Embryonic facial prominence (tissue), 1 donor: ENCODE measurements at regions not wholly inside any gene's neighbourhood (a gene's known extent, or its start where the extent isn't known, plus 50 kb on each side); places are given as distances from the start of the nearest gene placed in this dataset.

Source experiments
- DNase-seq: peaks from one replicate; pipeline ENCODE4 v3.0.0-alpha.2; 2016; ENCODE audit errors: extremely low spot score

- no peak for DNase-seq
Measured at GRCh38 chr14:87526731-87527130, 466.3 kb downstream of the GALC start.

GRCh38 chr14:87524011-87524410, 469.0 kb downstream of the GALC start:
- DNase-seq, result no peak

GRCh38 chr14:87522575-87522974, 470.4 kb downstream of the GALC start:
- DNase-seq, result no peak

- no peak for DNase-seq
Measured at GRCh38 chr14:87508333-87508732, 484.6 kb downstream of the GALC start.

GRCh38 chr14:87503711-87504110, 489.3 kb downstream of the GALC start:
- DNase-seq, result no peak

GRCh38 chr14:87497301-87497700, 495.7 kb downstream of the GALC start:
- no peak for DNase-seq

- DNase-seq, result no peak
Measured at GRCh38 chr14:87494010-87494409, 499.0 kb downstream of the GALC start.

- DNase-seq, result no peak
Measured at GRCh38 chr14:87492561-87492960, 500.4 kb downstream of the GALC start.

GRCh38 chr14:87491816-87492215, 501.2 kb downstream of the GALC start:
- DNase-seq, result no peak

GRCh38 chr14:87489196-87489819, 503.7 kb downstream of the GALC start:
- no peak for DNase-seq

- DNase-seq, result no peak
Measured at GRCh38 chr14:87483271-87484260, 509.4 kb downstream of the GALC start.

- no peak for DNase-seq
Measured at GRCh38 chr14:87468531-87468930, 524.5 kb downstream of the GALC start.

- no peak for DNase-seq
Measured at GRCh38 chr14:87467578-87467977, 525.4 kb downstream of the GALC start.

- DNase-seq, result no peak
Measured at GRCh38 chr14:87465770-87466169, 527.2 kb downstream of the GALC start.

GRCh38 chr14:87461704-87462103, 531.3 kb downstream of the GALC start:
- no peak for DNase-seq

GRCh38 chr14:87457720-87458119, 535.3 kb downstream of the GALC start:
- DNase-seq, result no peak

GRCh38 chr14:87450193-87450592, 542.8 kb downstream of the GALC start:
- no peak for DNase-seq

- DNase-seq, result no peak
Measured at GRCh38 chr14:87449016-87449415, 544.0 kb downstream of the GALC start.

GRCh38 chr14:87443787-87444186, 549.2 kb downstream of the GALC start:
- no peak for DNase-seq

- DNase-seq, result no peak
Measured at GRCh38 chr14:87443039-87443438, 549.9 kb downstream of the GALC start.

- DNase-seq, result no peak
Measured at GRCh38 chr14:87437158-87437557, 555.8 kb downstream of the GALC start.

- no peak for DNase-seq
Measured at GRCh38 chr14:87434680-87435079, 558.3 kb downstream of the GALC start.

- DNase-seq, result no peak
Measured at GRCh38 chr14:87434011-87434410, 559.0 kb downstream of the GALC start.
